K562 (cell line): ENCODE measurements at regions not wholly inside any gene's neighbourhood (a gene's known extent, or its start where the extent isn't known, plus 50 kb on each side); places are given as distances from the start of the nearest gene placed in this dataset.

Experiments
- ATAC-seq: fragments of 200-7000 bp; cut with Tn5 transposase; 3 replicates; pipeline ENCODE4 v1.9.1; 2020; ENCODE audit warnings: moderate library complexity
- BruUV-seq: library from RNA; stranded (reverse); fragments of 400-500 nt; replicated peaks from 2 replicates; lab custom pipeline; 2021; lab: Mats Ljungman, UMichigan
- CTCF ChIA-PET: fragments of 300-600 bp; formaldehyde crosslinking; extraction: SDS; loops from one replicate; lab custom pipeline; 2021; ENCODE audit warnings: low intra/inter-chr PET ratio; lab: Yijun Ruan, JAX
- POLR2A ChIA-PET: fragments of 300-600, 350-650 bp; sonication (Branson Sonifier 250); formaldehyde crosslinking; extraction: SDS; loops from one replicate; lab custom pipeline; 2021; ENCODE audit warnings: antibody characterized with exemption, inconsistent platforms; lab: Yijun Ruan, JAX
- DNase-seq, 4 experiments: peaks; one replicate each; pipeline versions ENCODE4 v3.0.0 to v3.0.0-alpha.2; 2011 to 2018; ENCODE audit warnings: low spot score in 3 of 4, mixed read lengths in 3 of 4; ENCODE audit errors: extremely low read depth in 1 of 4
- FAIRE-seq: peaks from 2 replicates; lab custom pipeline; 2011; peaks lifted over from hg19 to GRCh38; lab: Jason Lieb, UNC
- H2AFZ ChIP-seq: 2 replicates; pipeline ENCODE4 v1.6.0; 2011; ENCODE audit warnings: low read depth, low read length, control low read depth, inconsistent platforms
- H3K27ac ChIP-seq: fragments of 200-600 bp; 3 replicates; pipeline ENCODE4 v1.8.0; 2011; ENCODE audit warnings: low read depth, mild to moderate bottlenecking, control low read depth, inconsistent platforms, low read length, moderate library complexity, mixed read lengths; ENCODE audit errors: extremely low read depth
- H3K27me3 ChIP-seq, 2 experiments: fragments of 300-600 bp in 1 of 2; 2 replicates in 1 of 2; 3 replicates in 1 of 2; pipeline versions ENCODE4 v1.6.0 to v1.8.0; 2011; ENCODE audit warnings: inconsistent platforms in 2 of 2, low read length in 2 of 2, mild to moderate bottlenecking in 1 of 2, mixed read lengths in 1 of 2, moderate library complexity in 1 of 2; ENCODE audit not compliant: control insufficient read depth in 2 of 2, insufficient read depth in 2 of 2
- H3K36me3 ChIP-seq: fragments of 300-600 bp; 3 replicates; pipeline ENCODE4 v1.8.0; 2011; ENCODE audit warnings: mild to moderate bottlenecking, low read length, inconsistent platforms; ENCODE audit not compliant: control insufficient read depth, insufficient read depth
- H3K4me1 ChIP-seq, 2 experiments: fragments of 200-600 bp in 1 of 2; replicated peaks in 1 of 2; 2 replicates in 1 of 2; 3 replicates in 1 of 2; pipeline versions ENCODE4 v1.5.1 to v1.8.0; 2011; ENCODE audit warnings: inconsistent platforms in 2 of 2, low read length in 2 of 2, mild to moderate bottlenecking in 1 of 2, mixed read lengths in 1 of 2, moderate library complexity in 1 of 2; ENCODE audit not compliant: control insufficient read depth in 2 of 2, insufficient read depth in 2 of 2
- H3K4me2 ChIP-seq: 2 replicates; pipeline ENCODE4 v1.6.1; 2011; ENCODE audit warnings: low read length, control low read depth, inconsistent platforms, mixed read lengths; ENCODE audit not compliant: insufficient read depth
- H3K4me3 ChIP-seq: fragments of 200-600 bp; sonication (generic), shearing (Covaris generic); 2 replicates; pipeline ENCODE4 v1.5.1; 2016; ENCODE audit warnings: control low read depth, inconsistent platforms
- H3K79me2 ChIP-seq: fragments of 200-600 bp; 3 replicates; pipeline ENCODE4 v1.8.0; 2011; ENCODE audit warnings: low read length, inconsistent platforms; ENCODE audit not compliant: control insufficient read depth, insufficient read depth
- H3K9ac ChIP-seq, 2 experiments: 2 replicates each; pipeline versions ENCODE4 v1.6.0 to v1.6.1; 2011; ENCODE audit warnings: low read depth in 2 of 2, low read length in 2 of 2, control low read depth in 1 of 2, inconsistent platforms in 1 of 2, mild to moderate bottlenecking in 1 of 2, mixed read lengths in 1 of 2; ENCODE audit not compliant: insufficient read depth in 1 of 2
- H3K9me1 ChIP-seq: one replicate; pipeline ENCODE4 v1.6.0; 2011; ENCODE audit warnings: inconsistent platforms, mild to moderate bottlenecking, low read length, moderate library complexity; ENCODE audit not compliant: control insufficient read depth, insufficient read depth
- H3K9me3 ChIP-seq: replicated peaks from 2 replicates; pipeline ENCODE4 v1.5.1; 2011; ENCODE audit warnings: low read depth, low read length, inconsistent platforms; ENCODE audit not compliant: control insufficient read depth, insufficient read depth
- H4K20me1 ChIP-seq: replicated peaks from 2 replicates; pipeline ENCODE4 v1.6.1; 2011; ENCODE audit warnings: low read length, inconsistent platforms, mixed read lengths; ENCODE audit not compliant: control insufficient read depth, insufficient read depth
- MED1 ChIP-seq: sonication (generic); formaldehyde crosslinking; IDR thresholded peaks from 2 replicates; pipeline ENCODE4 v1.8.1; 2023; ENCODE audit warnings: missing genetic modification reagents, borderline replicate concordance
- NR1H2 ChIP-seq: sonication (generic); formaldehyde crosslinking; IDR thresholded peaks from 2 replicates; pipeline ENCODE4 v1.4.0; 2020; ENCODE audit warnings: mild to moderate bottlenecking, missing genetic modification reagents
- TFAM ChIP-seq: fragments of 250-450 bp; sonication (Bioruptor Pico); conservative IDR thresholded peaks from 2 replicates; pipeline ENCODE4 v1.5.0; 2021; ENCODE audit warnings: mild to moderate bottlenecking, moderate library complexity
- ZNF609 ChIP-seq: sonication (generic); formaldehyde crosslinking; IDR thresholded peaks from 2 replicates; pipeline ENCODE4 v1.8.1; 2023; ENCODE audit warnings: missing genetic modification reagents, mild to moderate bottlenecking, borderline replicate concordance
- WGBS: fragments of 100-300 bp; shearing (Covaris generic); methylation state at CpG from one replicate; pipeline ENCODE4 v1.1.6; 2016; ENCODE audit warnings: low coverage, mixed read lengths; ENCODE audit not compliant: insufficient coverage; ENCODE audit errors: missing lambda C conversion rate; 5-methylcytosine and 5-hydroxymethylcytosine counted together
- in situ Hi-C: fragments of 300-500 bp; cut with MboI; formaldehyde crosslinking; loops from 4 replicates; pipeline ENCODE4 v1.15.0; 2018; ENCODE audit warnings: inconsistent platforms, mixed read lengths
- intact Hi-C: fragments of 100-400 bp; cut with micrococcal nuclease; formaldehyde crosslinking; loops from 2 replicates; pipeline ENCODE4 v1.14.2; 2022

GRCh38 chr4:176595257-176595656, 197.5 kb downstream of the VEGFC start:
- TF ChIP-seq MED1 (CRISPR knock-in tag) (no peak), TFAM (CRISPR knock-in tag) (no peak), ZNF609 (CRISPR knock-in tag) (no peak), NR1H2 (CRISPR knock-in tag) (no peak)
- H3K36me3 ChIP-seq: no peaks in the 10 kb centered on the region
- POLR2A ChIA-PET: no interaction called here
- no peaks in the 10 kb centered on the region for H3K79me2 ChIP-seq
- no peak overlapping the region for H2AFZ ChIP-seq
- no peaks in the 10 kb centered on the region for H4K20me1 ChIP-seq
- H3K27me3 ChIP-seq: no peaks in the 10 kb centered on the region
- no peak overlapping the region for H3K9ac ChIP-seq
- ATAC-seq (no peak), FAIRE-seq (no peak), DNase-seq (no peak)
- H3K9me1 ChIP-seq: no peaks in the 10 kb centered on the region
- H3K27ac ChIP-seq: no peak overlapping the region
- CTCF ChIA-PET: no interaction called here
- H3K4me2 ChIP-seq: no peak overlapping the region
- no TSS peak for BruUV-seq
- H3K4me3 ChIP-seq: no peak overlapping the region
- in situ Hi-C loops (no loop called here), intact Hi-C loops (no loop called here)
- 0% methylated on average over 1 of the region's 1 CpG for WGBS
- H3K9me3 ChIP-seq: no peaks in the 10 kb centered on the region
- no peaks in the 10 kb centered on the region for H3K4me1 ChIP-seq
